Muscle of arm (tissue), 1 donor: ENCODE measurements at regions not wholly inside any gene's neighbourhood (a gene's known extent, or its start where the extent isn't known, plus 50 kb on each side); places are given as distances from the start of the nearest gene placed in this dataset.
A peak's percentile ranks its signal among the peaks of the same experiment; 100 is the strongest.

ENCODE experiments used
- DNase-seq: peaks from one replicate; pipeline ENCODE4 v3.0.0-alpha.2; 2013

GRCh38 chr2:76579911-76580310 lies 869.2 kb upstream of the GCFC2 start:
- DNase-seq, result no peak

- DNase-seq, result no peak
Observed at GRCh38 chr2:76572981-76573380, 862.3 kb upstream of the GCFC2 start.

DNA sequence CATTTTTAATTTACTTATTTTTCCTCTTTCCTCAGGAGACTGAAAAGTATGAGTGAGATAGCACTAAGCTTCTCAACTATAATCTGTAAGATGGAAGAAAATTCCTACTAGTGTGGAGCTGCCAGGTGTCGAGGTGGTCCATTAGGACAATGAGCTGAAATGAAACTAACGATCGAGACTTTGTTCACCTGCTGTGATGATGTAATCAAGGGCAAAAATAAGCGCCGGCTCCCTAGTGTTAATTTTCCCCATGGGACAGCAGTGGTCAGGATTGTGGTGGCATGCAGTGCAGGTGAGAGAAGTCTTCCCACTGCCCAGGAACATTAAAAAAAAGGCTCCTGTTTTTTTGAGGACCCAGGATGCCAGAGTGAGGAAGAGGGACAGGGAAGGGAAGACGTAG lies 859.1 kb upstream of the GCFC2 start:
- DNase-seq, result no peak

DNA sequence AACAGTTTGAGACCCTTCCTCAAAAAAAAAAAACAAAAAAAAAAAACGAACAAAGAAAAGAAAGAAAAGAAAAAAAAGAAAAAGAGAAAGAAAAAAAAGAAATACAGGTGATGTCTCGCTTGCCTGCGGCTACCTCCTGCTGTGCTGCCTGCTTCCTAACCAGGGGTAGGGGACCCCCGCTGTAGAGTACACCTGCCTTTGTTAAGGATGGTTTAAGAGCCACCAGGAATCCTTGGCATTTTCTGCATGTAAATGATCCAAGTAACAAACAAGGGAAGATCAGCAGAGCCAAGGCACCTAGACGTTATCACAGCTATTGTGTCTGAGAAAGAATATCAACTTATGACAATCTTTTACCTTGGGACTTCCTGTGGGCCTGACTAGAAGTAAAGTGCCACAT lies 856.8 kb upstream of the GCFC2 start:
- no peak for DNase-seq

DNA sequence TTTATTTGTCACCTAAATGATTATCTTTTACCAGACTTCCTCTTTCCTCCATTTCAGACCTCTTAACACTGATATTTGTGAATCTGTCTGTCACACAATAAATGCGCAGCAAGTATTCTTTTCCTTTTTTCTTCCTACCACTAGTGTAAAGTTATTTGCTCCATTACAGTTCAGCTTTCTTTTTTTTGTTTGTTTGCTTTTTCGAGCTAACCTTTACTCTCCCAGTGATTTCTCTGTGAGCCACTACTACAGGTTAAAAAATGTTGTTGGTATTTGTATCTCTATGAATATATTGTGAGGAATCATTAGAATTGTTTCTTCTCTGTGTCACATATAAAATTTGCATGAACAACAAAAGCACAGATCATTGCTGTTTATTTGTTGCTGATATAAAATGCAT lies 854.0 kb upstream of the GCFC2 start:
- no peak for DNase-seq

- DNase-seq, result no peak
Observed at GRCh38 chr2:76563730-76564129, 853.0 kb upstream of the GCFC2 start.

DNA sequence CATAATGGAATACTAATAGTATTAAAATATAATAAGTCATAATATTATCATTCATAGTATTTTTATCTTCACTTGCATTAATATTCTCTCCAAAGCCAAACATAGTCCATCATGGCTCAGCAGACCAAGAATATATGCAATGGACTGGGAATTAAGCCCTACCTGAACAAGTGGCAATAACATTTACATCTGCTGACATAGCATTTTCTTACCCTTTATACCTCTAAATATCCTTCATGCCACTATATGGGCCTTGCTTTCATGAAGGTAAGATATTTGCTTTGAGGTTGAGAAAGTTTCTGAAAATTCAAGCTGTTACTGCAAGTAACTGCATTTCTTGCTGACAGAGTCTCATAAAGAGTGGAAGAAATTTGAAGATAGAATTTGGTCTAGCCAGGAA lies 847.4 kb upstream of the GCFC2 start:
- DNase-seq, result no peak

- DNase-seq, result no peak
Observed at GRCh38 chr2:76556018-76556417, 845.3 kb upstream of the GCFC2 start.

DNA sequence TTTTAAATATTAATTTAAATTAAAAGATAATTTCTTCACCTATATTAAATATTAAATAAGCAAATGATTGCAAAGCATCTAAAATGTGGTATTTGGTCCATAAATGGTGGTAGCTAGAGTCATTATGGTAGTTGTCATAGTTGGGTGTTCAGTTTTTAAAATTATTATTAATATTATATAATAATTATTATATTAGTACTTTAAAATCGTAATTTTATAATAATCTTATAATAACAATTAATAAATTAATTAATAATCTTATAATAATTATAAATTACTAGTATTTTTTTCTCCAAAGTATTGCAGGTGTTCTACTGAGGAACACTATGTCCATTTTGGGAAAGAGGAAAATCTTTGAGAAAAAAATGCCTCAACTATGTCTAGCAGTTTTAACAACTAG lies 835.5 kb upstream of the GCFC2 start:
- DNase-seq, result no peak

DNA sequence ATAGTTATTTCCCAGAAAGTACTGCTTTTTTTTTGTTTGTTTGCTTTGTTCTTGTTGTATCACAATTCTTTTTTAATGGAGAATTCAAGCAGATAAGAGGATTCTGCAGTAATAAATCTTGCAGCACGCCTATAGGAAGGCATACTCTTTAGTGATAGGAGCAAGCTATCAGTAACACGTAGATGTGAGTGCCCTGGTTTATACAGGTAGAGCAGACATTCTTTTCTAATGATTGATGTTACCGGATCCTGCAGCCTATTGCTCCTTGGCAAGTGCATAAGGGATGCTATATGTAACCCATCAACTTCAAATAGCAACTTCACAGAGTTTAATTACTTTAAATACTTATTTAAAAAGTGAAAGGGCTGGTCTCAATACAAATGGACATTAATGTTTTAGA lies 834.2 kb upstream of the GCFC2 start:
- no peak for DNase-seq

GRCh38 chr2:76517574-76517909 lies 806.8 kb upstream of the GCFC2 start:
- DNase-seq, result no peak

GRCh38 chr2:76516861-76517573 lies 806.3 kb upstream of the GCFC2 start:
- DNase-seq, result no peak

DNA sequence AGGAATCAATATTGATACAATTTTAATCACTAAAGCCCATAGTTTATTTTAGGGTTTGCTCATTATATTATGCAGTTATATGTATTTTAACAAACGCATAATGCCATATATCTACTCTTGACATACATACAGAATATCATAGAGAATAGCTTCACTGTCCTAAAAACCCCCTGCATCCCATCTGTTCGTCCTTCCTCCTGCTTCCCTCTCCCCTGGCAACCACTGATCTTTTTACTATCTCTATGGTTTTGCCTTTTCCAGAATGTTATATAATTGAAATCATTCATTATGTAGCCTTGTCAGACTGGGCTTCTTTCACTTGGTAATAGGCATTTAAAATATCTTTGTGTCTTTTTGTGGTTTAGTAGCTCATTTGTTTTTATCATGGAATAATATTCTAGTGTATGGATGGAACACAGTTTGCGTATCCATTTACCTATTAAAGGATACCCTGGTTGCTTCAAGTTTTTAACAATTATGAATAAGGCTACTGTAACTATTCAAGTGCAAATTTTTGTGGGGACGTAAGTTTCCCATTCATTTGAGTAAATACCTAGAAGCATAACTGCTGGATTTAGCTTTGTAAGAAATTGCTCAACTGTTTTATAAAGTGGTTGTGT lies 801.6 kb upstream of the GCFC2 start:
- DNase-seq, result no peak

DNA sequence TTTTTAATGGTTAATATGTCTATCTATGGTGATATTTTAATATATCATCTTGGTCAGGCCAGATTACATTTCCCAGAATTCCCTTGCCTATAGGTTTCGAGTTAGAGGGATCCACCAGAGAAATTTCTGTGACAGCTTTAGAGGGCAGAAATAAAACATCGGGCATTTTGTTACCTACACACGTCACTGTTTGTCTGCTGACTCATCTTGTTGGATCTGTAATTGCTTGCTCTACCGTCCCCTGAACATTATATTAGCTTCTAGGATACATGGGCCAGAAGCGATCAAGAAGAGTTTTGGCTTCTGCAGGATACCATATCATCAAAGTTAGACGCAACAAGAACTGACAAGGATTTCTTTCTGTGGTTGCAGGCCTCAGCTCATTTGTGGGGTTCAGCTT lies 795.8 kb upstream of the GCFC2 start:
- DNase-seq, result no peak

DNA sequence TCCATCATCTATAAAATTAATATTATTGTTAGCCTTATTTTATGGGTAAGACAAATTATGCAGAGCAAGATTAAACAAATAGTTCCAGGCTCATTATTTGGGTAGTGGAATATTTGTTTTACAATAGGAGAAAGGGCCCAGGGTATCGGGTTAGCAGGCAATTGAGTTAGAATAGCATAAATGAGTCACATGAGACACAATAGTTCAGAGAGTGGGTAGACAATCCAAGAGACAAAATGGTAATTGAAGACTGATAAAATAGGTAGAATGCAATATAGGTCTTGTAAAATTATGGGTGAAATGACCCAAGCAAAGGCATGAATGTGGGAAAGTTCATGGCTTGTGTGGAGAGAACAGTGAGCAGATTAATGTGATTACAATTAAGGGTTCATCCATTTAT lies 790.9 kb upstream of the GCFC2 start:
- DNase-seq, result no peak

- peak; percentile 16 for DNase-seq
Observed at GRCh38 chr2:76498360-76498759, 787.6 kb upstream of the GCFC2 start.

GRCh38 chr2:76491503-76491902 lies 780.8 kb upstream of the GCFC2 start:
- no peak for DNase-seq

DNA sequence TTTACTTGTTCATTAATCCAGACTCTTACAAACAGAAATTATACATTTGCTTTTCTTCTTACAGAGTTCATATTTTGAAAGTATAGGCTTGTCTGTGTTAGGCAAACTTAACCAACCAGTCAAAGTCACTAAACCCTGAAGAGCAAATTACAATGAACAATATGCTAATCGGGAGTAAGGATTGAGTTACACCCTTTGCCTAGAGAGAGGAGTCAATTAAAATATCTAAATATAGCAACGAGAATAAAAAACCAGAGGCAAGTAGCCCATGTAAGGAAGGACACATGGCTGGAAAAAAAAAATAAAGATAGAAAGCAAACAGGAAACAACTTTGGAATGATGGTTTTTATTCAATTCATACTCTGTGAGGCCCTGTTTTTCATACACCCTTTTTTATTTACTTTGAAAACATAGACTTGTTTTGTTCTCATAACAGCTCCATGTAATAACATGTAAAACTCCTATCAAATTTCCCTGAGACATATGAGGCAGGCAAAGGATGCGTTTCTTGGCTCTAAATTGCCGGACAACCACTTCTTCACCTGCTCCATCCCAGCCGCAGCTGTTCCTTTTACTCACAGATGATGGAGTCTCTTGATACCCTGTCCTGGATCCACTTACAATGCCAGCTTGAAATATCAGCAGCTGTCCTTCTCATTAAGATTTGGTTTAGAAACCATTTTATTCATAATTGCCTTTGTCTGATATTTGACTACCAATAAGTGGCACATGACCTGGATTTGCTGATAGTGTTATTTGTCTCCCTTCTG lies 767.7 kb upstream of the GCFC2 start:
- peak; percentile 18 for DNase-seq

DNA sequence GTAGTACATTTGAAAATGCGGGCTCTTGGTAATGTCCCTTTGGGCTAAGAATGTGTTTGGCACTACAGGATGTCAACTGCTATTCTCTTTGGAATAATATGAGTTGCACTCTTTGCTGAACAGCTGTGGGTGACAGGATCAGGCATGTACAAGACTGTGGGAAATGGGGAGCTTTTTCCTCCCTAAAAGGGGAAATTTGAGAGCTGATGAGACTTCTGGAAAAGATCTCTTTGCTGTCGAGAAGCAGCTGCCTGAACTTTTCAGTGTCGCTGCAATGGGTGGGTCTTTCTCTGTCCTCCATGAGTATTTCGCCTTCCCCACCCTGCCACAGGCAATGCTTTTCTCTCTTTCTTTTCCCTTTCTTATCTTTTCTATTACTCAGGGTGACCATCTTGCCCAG lies 762.2 kb upstream of the GCFC2 start:
- no peak for DNase-seq

DNA sequence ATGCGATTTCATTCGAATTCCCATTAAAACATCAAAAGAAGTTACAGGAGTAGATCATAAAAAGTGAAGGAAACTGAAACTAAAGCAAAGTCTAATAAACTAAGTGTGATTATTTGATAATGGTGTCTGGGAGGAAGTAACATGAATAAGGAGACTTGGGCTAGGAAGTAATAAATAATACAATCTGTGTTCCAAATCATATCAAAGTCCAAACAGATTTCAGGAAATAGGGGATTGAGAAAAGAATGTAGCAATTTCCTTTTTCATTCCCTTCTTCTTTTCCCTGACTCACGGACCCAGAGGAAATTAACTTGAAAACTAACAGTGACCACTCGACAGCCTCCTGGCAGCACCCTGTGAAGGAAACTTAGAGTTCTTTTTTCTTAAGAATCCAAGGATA lies 758.4 kb upstream of the GCFC2 start:
- no peak for DNase-seq

DNA sequence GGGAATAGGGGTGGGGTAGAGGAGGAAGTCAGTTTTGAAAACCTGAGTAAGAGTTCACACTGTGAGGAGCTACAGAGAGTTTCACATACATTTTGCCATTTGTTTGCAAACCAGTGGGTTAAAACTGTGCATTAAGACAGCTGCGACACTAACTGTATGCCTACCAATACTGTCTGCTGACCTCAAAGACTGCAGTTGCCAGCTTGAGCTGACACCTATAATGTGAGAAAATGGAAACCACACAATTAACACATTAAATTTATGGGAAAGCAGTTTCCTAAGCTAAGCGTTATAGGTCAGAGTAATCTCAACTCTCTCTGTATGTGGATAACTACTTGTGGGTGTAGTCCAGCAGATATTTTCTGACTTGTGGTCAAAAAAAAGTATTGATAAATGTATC lies 756.6 kb upstream of the GCFC2 start:
- no peak for DNase-seq

GRCh38 chr2:76464310-76464709 lies 753.6 kb upstream of the GCFC2 start:
- no peak for DNase-seq

- no peak for DNase-seq
Observed at GRCh38 chr2:76461431-76461830, 750.7 kb upstream of the GCFC2 start.
